ENCODE measurements at regions not wholly inside any gene's neighbourhood (a gene's known extent, or its start where the extent isn't known, plus 50 kb on each side); places are given as distances from the start of the nearest gene placed in this dataset.

DNA sequence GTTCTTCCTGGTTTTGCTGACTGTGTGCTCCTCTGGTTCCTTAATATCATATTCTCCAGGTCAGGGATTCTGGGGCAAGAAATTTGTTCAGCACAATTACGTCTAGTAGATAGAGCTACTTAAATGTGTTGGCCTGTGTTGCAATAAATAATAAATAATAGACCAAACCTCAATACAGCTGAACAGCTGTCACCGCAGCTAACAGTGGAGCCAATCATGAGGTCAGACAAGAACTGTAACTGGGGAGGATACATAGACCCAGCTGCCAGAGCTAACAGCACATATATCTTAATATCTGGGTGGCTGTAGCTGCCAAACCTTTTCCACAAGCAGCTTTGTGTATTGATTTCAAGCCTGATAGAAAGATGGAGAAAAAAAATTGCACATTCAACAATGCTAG, 1596.3 kb upstream of the PCDH20 start:
- Histone ChIP-seq H3K4me3 (no peak overlapping the region), H3K27ac (replicated peaks in 1 of 4) (no peak overlapping the region), H3K27me3 (no peaks in the 10 kb centered on the region), H3K36me3 (no peaks in the 10 kb centered on the region), H3K9me3 (peaks cover 0 to 18% (median 5%) of the 10 kb centered on the region in 4 donors), H3K4me1 (no peaks in the 10 kb centered on the region)
- no peak for TF ChIP-seq EP300 (IDR thresholded peaks at IDR 0.05)
- intact Hi-C loops (cut with DNase I), result no loop called here
- 84% methylated on average over 2 of the region's 2 CpGs for WGBS
- no peak for DNase-seq (ENCODE audit: extremely low spot score)

DNA sequence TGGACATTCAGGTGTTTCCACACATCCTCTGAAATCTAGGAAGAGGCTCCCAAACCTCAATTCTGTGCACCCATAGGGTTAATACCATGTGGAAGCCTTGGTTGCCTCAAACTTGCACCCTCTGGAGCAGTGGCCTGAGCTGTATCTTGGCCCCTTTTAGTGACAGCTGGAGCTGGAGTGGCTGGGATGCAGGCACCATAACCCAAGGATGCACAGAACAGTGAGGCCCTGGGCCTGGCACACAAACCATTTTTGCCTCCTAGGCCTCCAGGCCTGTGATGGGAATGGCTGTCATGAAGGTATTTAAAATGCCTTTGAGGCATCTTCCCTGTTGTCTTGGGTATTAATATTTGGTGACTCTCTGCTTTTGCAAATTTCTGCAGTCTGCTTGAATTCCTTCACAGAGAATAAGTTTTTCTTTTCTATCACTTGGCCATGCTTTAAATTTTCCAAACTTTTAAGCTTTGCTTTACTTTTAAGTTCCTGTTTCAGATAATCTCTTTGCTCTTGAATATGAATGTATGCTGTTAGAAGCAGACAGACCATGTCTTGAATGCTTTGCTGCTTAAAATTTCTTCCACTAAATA, 1594.5 kb upstream of the PCDH20 start:
- DNase-seq (ENCODE audit: extremely low spot score), result no peak
- no peaks in the 10 kb centered on the region for H3K4me1 ChIP-seq
- TF ChIP-seq POLR2A (IDR thresholded peaks at IDR 0.05; ENCODE audit: low read depth) (no peak), EP300 (IDR thresholded peaks at IDR 0.05) (no peak), POLR2AphosphoS5 (IDR thresholded peaks at IDR 0.05) (no peak)
- TF ChIP-seq, protein P1, sequence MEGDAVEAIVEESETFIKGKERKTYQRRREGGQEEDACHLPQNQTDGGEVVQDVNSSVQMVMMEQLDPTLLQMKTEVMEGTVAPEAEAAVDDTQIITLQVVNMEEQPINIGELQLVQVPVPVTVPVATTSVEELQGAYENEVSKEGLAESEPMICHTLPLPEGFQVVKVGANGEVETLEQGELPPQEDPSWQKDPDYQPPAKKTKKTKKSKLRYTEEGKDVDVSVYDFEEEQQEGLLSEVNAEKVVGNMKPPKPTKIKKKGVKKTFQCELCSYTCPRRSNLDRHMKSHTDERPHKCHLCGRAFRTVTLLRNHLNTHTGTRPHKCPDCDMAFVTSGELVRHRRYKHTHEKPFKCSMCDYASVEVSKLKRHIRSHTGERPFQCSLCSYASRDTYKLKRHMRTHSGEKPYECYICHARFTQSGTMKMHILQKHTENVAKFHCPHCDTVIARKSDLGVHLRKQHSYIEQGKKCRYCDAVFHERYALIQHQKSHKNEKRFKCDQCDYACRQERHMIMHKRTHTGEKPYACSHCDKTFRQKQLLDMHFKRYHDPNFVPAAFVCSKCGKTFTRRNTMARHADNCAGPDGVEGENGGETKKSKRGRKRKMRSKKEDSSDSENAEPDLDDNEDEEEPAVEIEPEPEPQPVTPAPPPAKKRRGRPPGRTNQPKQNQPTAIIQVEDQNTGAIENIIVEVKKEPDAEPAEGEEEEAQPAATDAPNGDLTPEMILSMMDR (IDR thresholded peaks at IDR 0.05), result no peak
- intact Hi-C loops (cut with DNase I), result no loop called here
- H3K9me3 ChIP-seq, result peaks cover 0 to 18% (median 8%) of the 10 kb centered on the region in 4 donors
- H3K27ac ChIP-seq (replicated peaks in 1 of 4), result no peak overlapping the region
- H3K36me3 ChIP-seq, result no peaks in the 10 kb centered on the region
- H3K27me3 ChIP-seq, result no peaks in the 10 kb centered on the region
- H3K4me3 ChIP-seq, result no peak overlapping the region

DNA sequence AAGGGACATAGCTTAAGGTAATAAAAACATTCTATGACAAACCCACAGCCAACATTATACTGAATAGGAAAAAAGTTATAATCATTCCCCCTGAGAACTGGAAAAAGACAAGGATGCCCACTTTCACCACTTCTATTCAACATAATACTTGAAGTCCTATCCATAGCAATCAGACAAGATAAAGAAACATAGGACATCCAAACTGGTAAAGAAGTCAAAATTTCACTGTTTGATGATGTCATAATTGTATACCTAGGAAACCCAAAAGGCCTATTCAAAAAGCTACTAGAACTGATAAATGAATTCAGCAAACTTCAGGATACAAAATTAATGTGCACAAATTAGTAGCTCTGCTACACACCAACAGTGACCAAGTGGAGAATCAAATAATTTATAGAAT, 1590.0 kb upstream of the PCDH20 start:
- DNase-seq (ENCODE audit: extremely low spot score), result no peak
- intact Hi-C loops (cut with DNase I), result no loop called here
- H3K36me3 ChIP-seq, result no peaks in the 10 kb centered on the region
- no peak overlapping the region for H3K4me3 ChIP-seq
- no peaks in the 10 kb centered on the region for H3K27me3 ChIP-seq
- H3K9me3 ChIP-seq, result peaks cover 0 to 21% (median 18%) of the 10 kb centered on the region in 4 donors
- no peak overlapping the region for H3K27ac ChIP-seq (replicated peaks in 1 of 4)
- no peaks in the 10 kb centered on the region for H3K4me1 ChIP-seq
- TF ChIP-seq EP300 (IDR thresholded peaks at IDR 0.05), result no peak
- no peak for TF ChIP-seq POLR2AphosphoS5 (IDR thresholded peaks at IDR 0.05)
- TF ChIP-seq, protein P1 (IDR thresholded peaks at IDR 0.05), result no peak

DNA sequence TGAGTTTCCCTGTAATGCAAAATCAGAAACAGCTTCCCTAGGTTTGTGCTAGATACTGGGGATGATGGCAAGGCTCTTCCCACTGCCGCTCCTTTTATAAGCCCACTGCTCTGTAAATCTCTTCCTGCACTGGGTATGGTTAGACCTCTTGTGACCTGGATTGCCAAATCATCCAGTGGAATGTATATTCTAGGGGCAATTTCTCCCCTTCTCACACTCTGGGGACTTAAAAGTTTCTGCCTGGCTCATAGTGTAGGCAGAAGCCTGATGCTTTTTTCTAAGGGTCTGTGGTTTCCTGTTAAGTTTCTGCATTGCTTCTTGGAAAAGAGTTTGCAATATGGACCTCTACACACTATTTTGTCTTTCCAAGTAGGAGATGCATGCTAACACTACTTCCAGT, 1582.0 kb upstream of the PCDH20 start:
- intact Hi-C loops (cut with DNase I), result no loop called here
- Histone ChIP-seq H3K27me3 (no peaks in the 10 kb centered on the region), H3K4me3 (no peak overlapping the region), H3K9me3 (peaks cover 0 to 2% (median under 1%) of the 10 kb centered on the region in 4 donors), H3K36me3 (no peaks in the 10 kb centered on the region), H3K4me1 (no peaks in the 10 kb centered on the region), H3K27ac (replicated peaks in 1 of 4) (no peak overlapping the region)
- DNase-seq (ENCODE audit: extremely low spot score), result no peak
- TF ChIP-seq, protein P1 (IDR thresholded peaks at IDR 0.05), result no peak
- no peak for TF ChIP-seq POLR2AphosphoS5 (IDR thresholded peaks at IDR 0.05)
- no peak for TF ChIP-seq POLR2A (IDR thresholded peaks at IDR 0.05; ENCODE audit: low read depth)
- TF ChIP-seq EP300 (IDR thresholded peaks at IDR 0.05), result no peak
- WGBS, result 88% methylated on average over 1 of the region's 1 CpG

DNA sequence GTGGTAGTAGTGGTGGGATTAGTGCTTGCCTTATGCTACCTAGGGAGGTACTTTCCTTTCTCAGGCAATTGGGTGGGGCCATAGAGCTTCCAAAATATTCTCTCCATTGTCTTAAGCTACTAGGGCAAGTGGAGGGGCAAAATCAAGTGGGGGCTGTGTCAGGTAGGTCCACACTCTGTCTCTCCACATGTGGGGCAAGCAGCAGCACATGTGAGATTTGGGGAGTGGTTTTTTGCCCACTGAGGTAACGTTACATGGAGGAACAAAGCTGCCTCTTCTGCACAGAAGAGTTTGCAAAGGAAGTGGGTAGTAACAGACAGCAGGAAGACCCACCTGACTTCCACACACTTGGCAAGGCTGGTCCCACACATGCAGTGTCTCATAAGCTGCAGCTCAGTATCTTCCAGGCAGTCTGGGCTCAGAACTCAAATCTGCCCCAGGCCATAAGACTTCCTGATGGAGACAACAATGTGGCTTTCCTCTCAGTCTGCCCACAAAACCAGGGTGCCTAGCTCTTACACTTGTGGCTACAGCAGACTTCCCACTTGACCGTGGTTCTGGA, 1581.5 kb upstream of the PCDH20 start:
- WGBS, result 79% methylated on average over 2 of the region's 2 CpGs
- H3K4me1 ChIP-seq, result no peaks in the 10 kb centered on the region
- H3K4me3 ChIP-seq, result no peak overlapping the region
- H3K36me3 ChIP-seq, result no peaks in the 10 kb centered on the region
- no peaks in the 10 kb centered on the region for H3K27me3 ChIP-seq
- H3K9me3 ChIP-seq, result no peaks in the 10 kb centered on the region
- TF ChIP-seq, protein P1 (IDR thresholded peaks at IDR 0.05), result no peak
- TF ChIP-seq POLR2AphosphoS5 (IDR thresholded peaks at IDR 0.05) (no peak), POLR2A (IDR thresholded peaks at IDR 0.05; ENCODE audit: low read depth) (no peak), EP300 (IDR thresholded peaks at IDR 0.05) (no peak)
- no peak overlapping the region for H3K27ac ChIP-seq (replicated peaks in 1 of 4)
- no peak for DNase-seq (ENCODE audit: extremely low spot score)
- intact Hi-C loops (cut with DNase I), result no loop called here

Data from esophagus muscularis mucosa (tissue), 4 donors.